ENCODE measurements at regions not wholly inside any gene's neighbourhood (a gene's known extent, or its start where the extent isn't known, plus 50 kb on each side); places are given as distances from the start of the nearest gene placed in this dataset.
A peak's percentile ranks its signal among the peaks of the same experiment; 100 is the strongest.

- no peaks in the 10 kb centered on the region for H3K27me3 ChIP-seq (ENCODE audit: insufficient read depth, poor library complexity, severe bottlenecking)
- TF ChIP-seq REST (IDR thresholded peaks at IDR 0.05; ENCODE audit: insufficient replicate concordance, low read depth) (no peak), SPI1 (IDR thresholded peaks at IDR 0.05; ENCODE audit: borderline replicate concordance, low read depth) (no peak), CTCF (IDR thresholded peaks at IDR 0.05; ENCODE audit: insufficient read depth, low read length) (no peak), GABPA (IDR thresholded peaks at IDR 0.05; ENCODE audit: low read depth) (no peak)
- DNase-seq (ENCODE audit: low read depth in 1 of 2, low spot score in 1 of 2), result no peak
- no peak overlapping the region for H3K4me3 ChIP-seq (replicated peaks; ENCODE audit: insufficient read depth, low read length)
- H3K27ac ChIP-seq (replicated peaks), result no peak overlapping the region
These were observed 70.3 kb upstream of the BMAL1 start for GRCh38 chr11:13207270-13207664.

DNA sequence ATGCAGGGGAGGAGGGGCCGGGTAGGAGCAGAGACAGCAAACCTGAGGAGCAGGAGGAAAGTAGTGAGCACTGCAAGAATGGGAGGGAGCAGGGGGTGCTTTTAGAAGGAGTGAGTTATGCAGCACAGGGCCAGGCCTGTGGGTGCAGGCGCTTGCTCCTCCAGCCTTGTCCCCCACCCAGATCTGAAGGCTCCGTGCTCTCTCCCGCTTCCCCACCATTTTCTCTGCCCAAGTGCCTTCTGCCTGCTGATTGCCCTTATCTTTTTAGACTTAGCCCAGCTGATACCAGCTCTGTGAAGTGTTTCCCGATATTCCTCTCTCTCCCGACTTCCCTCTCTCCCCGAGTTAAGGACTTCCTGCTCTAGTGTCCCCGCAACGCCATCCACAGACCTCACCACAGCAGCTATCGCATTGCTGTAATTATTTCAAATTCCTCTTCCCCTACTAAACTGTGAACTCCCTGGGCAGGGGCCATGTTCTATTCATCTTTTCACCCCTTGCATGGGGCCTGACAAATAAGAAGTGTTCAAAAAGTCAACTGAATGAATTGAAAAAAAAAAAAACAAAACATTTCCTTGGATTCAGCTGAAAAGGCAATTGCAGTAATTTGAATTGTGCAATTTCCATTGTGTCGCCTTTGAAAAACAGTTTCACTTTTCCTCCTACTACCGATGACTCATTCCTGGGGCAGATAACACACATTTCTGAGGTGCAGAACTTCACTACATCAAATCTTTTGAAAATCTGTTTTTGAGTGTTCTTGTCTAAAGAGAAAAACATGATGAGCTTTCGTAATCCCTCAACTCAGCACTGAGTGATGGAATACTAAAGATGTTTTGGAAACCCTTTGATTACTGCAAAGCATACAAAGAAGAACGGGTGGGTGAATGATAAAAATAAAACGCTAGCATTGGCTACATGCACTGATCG, 69.7 kb upstream of the BMAL1 start:
- H3K27ac ChIP-seq (replicated peaks), result no peak overlapping the region

More for the DNA sequence above, 69.7 kb upstream of the BMAL1 start:
- Histone ChIP-seq H3K27me3 (ENCODE audit: insufficient read depth, poor library complexity, severe bottlenecking) (no peaks in the 10 kb centered on the region), H3K4me3 (replicated peaks; ENCODE audit: insufficient read depth, low read length) (peak overlapping the region; percentile 33)
- no peak for TF ChIP-seq REST (IDR thresholded peaks at IDR 0.05; ENCODE audit: insufficient replicate concordance, low read depth)
- TF ChIP-seq CTCF (IDR thresholded peaks at IDR 0.05; ENCODE audit: insufficient read depth, low read length), result no peak
- TF ChIP-seq SPI1 (IDR thresholded peaks at IDR 0.05; ENCODE audit: borderline replicate concordance, low read depth), result no peak
- TF ChIP-seq POLR2AphosphoS5 (IDR thresholded peaks at IDR 0.05; ENCODE audit: low read depth), result no peak
- TF ChIP-seq GABPA (IDR thresholded peaks at IDR 0.05; ENCODE audit: low read depth), result no peak
- DNase-seq (ENCODE audit: low read depth in 1 of 2, low spot score in 1 of 2), result peak; percentile 29 to 53

Data from HL-60 (cell line).